ENCODE measurements at regions not wholly inside any gene's neighbourhood (a gene's known extent, or its start where the extent isn't known, plus 50 kb on each side); places are given as distances from the start of the nearest gene placed in this dataset.

DNA sequence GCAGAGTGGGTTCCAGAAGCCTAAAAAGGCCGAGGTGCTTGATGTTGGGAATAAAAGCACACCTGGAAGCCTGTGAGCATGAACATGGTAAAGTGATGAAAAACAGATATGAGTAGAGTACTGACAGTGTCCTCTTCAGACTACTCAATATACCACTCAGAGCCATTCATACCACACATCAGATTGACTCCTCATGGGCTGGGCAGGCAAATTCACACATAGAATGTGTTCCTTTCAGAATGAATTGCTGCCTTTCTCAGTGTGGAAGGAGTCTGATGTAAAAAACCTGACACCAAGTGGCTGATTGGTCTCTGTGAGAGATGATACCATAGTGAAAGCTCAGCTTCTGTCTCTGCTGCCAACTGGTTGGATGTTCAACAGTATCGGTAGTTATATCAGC, 442.7 kb downstream of the RAPGEF2 start:
- no peak for DNase-seq
- POLR2A ChIA-PET = no interaction called here
- H3K36me3 Mint-ChIP-seq = no peaks in the 10 kb centered on the region
- no peaks in the 10 kb centered on the region for H3K9me3 Mint-ChIP-seq
- intact Hi-C loops (cut with micrococcal nuclease) = no loop called here
- no peak overlapping the region for H3K27ac Mint-ChIP-seq
- H3K4me3 Mint-ChIP-seq = no peak overlapping the region
- no peaks in the 10 kb centered on the region for H3K27me3 Mint-ChIP-seq
- CTCF ChIA-PET = no interaction called here
- no peaks in the 10 kb centered on the region for H3K4me1 Mint-ChIP-seq (ENCODE audit: low read depth)

DNA sequence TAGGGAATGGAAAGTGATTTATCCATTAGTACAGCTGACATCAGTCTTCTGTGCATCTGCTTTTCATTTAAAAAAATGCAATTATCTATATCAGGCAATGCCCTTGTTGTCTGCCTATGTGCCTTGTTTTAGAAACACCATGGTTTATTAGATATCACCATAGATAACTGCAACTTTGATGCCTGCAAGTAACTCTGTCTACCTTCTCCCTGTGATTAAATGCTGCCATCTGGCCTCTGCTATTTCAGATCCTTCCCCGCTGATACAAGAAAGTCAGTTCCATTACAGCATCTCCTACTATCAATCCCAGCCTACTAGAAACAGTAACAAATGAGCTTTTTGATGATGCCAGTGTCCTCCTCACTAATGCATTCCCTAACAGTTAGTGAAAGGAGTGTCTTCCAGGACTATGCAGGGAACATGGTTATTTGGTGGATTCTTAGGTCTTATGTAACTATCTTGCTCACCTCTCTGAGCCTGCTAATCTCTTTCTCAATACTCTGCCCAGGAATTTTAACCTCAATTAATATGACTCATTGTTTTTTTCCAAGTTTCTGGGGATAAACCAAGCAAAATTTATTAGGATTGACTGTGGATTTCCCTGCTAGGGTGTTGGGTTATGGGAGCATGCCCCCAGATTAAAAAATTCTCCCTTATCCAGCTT, 444.9 kb downstream of the RAPGEF2 start:
- Mint-ChIP-seq H3K27me3 (no peaks in the 10 kb centered on the region), H3K4me3 (no peak overlapping the region), H3K4me1 (ENCODE audit: low read depth) (no peaks in the 10 kb centered on the region), H3K9me3 (no peaks in the 10 kb centered on the region), H3K27ac (no peak overlapping the region), H3K36me3 (no peaks in the 10 kb centered on the region)
- no peak for DNase-seq
- POLR2A ChIA-PET = no interaction called here
- CTCF ChIA-PET = no interaction called here
- intact Hi-C loops (cut with micrococcal nuclease) = no loop called here

DNA sequence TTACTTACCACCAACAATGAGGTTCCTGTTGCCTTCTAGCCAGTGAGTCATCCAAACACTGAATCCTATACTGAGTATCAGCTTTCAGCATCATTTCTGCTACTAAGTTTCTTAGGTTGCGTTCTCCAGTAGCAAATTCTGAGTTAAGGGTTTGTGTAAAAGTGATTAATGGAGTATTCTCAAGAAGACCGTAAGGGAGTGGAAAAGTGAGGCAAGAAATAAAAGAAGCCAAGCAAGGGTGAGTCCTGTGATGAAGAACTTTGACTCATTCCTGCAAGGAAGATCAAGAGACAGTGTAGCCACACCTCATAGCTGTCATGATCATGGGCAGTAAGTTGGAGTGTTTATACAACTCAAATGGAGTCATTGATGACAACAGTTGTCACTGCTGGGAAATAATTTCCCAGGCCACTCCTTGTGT, 446.2 kb downstream of the RAPGEF2 start:
- intact Hi-C loops (cut with micrococcal nuclease) = no loop called here

DNA sequence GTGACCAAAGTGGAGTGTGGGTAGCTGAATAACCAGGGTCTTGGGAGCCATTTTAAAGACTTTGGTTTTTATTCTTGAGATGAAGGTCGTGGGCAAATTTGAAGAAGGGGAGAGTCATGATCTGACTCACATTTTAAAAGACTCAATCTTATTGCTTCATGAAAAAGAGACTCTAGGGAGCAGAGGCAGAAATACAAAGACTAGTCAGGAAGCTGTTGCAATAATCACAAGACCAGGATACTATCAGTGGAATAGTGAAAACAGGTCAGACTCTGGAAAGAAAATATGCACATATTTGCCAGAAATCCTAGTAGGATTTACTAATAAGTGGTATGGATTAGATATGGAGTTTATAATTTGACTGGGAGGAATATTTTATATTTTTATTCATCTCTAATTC, 448.4 kb downstream of the RAPGEF2 start:
- Mint-ChIP-seq H3K36me3 (no peaks in the 10 kb centered on the region), H3K27ac (no peak overlapping the region), H3K4me3 (no peak overlapping the region), H3K4me1 (ENCODE audit: low read depth) (no peaks in the 10 kb centered on the region), H3K9me3 (no peaks in the 10 kb centered on the region), H3K27me3 (no peaks in the 10 kb centered on the region)
- intact Hi-C loops (cut with micrococcal nuclease) = no loop called here
- ChIA-PET CTCF (no interaction called here), POLR2A (no interaction called here)
- DNase-seq = no peak

More for the DNA sequence above, 446.2 kb downstream of the RAPGEF2 start:
- no peak for DNase-seq
- Mint-ChIP-seq H3K27ac (no peak overlapping the region), H3K9me3 (no peaks in the 10 kb centered on the region), H3K36me3 (no peaks in the 10 kb centered on the region), H3K4me3 (no peak overlapping the region), H3K4me1 (ENCODE audit: low read depth) (no peaks in the 10 kb centered on the region), H3K27me3 (no peaks in the 10 kb centered on the region)
- CTCF ChIA-PET = no interaction called here
- POLR2A ChIA-PET = no interaction called here

DNA sequence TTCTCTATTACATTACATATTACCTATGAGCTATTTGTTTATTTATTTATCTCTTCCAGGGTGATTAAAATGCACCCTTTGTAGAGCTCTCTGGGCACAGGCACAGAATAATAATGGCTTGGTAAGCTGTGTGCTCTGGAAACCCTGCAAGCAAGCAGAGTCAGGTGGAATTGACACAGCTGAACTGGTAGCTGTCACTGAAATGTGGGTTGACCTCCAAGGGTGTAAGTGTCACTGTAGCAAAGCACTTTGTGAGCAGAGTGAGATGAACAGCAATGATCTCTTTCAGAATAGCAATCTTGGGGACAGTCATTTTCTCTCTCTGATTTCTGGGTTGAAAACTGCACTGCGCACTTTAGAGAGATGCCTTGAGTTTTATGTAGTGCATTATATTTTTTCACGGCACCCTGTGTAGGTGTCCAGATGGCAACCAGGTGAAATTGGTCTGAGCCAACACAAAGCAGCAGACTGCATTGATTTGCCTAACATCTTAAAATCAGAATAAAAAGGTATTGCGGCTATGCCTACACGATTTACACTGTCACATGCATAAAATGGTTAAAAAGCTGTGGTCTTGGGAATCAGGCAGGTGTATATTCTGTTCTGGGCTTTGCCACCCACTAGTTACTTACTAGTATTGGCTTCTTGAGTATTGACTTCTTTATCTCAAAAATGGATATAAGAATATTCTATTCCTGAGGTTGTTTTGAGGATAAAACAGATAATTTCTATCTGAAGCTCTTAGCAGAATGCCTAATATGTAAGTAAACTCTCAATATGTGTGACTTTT, 450.3 kb downstream of the RAPGEF2 start:
- DNase-seq = no peak
- CTCF ChIA-PET = no interaction called here
- Mint-ChIP-seq H3K4me1 (ENCODE audit: low read depth) (no peaks in the 10 kb centered on the region), H3K9me3 (no peaks in the 10 kb centered on the region), H3K27ac (no peak overlapping the region), H3K27me3 (no peaks in the 10 kb centered on the region), H3K36me3 (no peaks in the 10 kb centered on the region), H3K4me3 (no peak overlapping the region)
- intact Hi-C loops (cut with micrococcal nuclease) = no loop called here
- POLR2A ChIA-PET = no interaction called here

DNA sequence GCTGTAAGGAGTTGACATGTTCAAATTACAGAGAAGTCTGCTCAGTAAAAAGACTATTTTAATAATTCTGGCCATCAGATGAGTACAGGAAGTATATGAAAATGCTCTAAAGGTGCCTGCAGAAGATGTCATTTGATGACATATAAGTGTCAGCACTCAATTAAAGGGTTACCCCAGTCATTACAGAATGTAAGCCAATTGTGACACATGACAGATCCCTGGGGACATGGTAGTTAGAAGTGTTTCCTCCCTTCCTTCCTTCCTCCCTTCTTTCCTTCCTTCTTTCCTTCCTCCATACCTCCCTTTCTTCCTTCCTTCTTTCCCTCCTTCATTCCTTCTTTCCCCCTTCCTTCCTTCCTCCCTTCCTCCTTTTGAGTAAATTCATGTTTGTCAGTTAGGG, 453.0 kb downstream of the RAPGEF2 start:
- Mint-ChIP-seq H3K4me1 (ENCODE audit: low read depth) (no peaks in the 10 kb centered on the region), H3K36me3 (no peaks in the 10 kb centered on the region), H3K27me3 (no peaks in the 10 kb centered on the region), H3K4me3 (no peak overlapping the region), H3K9me3 (peaks cover 3% of the 10 kb centered on the region), H3K27ac (no peak overlapping the region)
- ChIA-PET CTCF (no interaction called here), POLR2A (interaction anchor here (0.7 kb wide), 1 partner anchor 102 kb away, joined by 3 read pairs; no protein-coding TSS in a partner anchor)
- intact Hi-C loops (cut with micrococcal nuclease) = no loop called here
- DNase-seq = no peak

DNA sequence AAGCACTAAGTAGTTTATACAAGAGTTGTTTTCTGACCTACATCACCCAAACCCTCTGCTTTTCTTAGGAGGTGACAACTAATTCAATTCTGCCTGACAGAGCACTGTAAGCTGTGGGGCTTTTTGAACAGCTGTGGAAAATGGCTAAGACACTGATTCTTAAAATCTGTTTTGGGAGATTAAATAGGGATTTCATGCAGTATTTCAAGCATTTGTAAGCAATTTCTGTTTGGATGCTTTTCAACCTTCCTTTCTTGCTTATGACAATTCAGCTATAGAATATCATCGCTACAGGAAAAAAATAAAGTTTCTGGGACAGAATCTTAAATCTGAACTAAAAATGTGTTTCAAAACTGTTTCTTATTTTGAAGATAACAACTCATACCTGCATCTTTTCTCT, 459.5 kb downstream of the RAPGEF2 start:
- Mint-ChIP-seq H3K27me3 (no peaks in the 10 kb centered on the region), H3K27ac (no peak overlapping the region), H3K36me3 (no peaks in the 10 kb centered on the region), H3K4me3 (no peak overlapping the region), H3K9me3 (peaks cover 5% of the 10 kb centered on the region), H3K4me1 (ENCODE audit: low read depth) (no peaks in the 10 kb centered on the region)
- intact Hi-C loops (cut with micrococcal nuclease) = no loop called here
- POLR2A ChIA-PET = no interaction called here
- CTCF ChIA-PET = interaction anchor here (0.6 kb wide), 1 partner anchor 1997 kb away, joined by 3 read pairs; no protein-coding TSS in a partner anchor
- DNase-seq = no peak

DNA sequence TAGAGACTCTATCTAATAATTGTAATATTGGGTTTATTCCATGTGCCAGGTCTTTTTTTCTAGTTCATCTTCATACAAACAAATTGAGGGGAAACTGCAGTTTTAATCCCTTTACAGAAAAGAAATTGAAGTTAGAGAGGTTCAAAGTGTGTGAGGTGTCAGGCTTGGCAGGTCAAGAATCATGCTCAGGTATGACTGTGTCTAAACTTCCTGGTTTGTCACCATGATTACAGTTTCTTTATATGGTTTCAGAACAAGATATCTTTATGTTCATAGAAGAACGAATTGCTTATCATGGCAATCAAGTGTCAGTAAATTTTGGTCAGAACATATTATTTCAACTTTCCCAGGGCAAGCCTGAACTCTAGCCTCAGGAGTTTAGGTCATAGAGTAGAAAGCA, 460.4 kb downstream of the RAPGEF2 start:
- POLR2A ChIA-PET = no interaction called here
- Mint-ChIP-seq H3K36me3 (no peaks in the 10 kb centered on the region), H3K27me3 (no peaks in the 10 kb centered on the region), H3K4me3 (no peak overlapping the region), H3K9me3 (peaks cover 14% of the 10 kb centered on the region), H3K27ac (no peak overlapping the region), H3K4me1 (ENCODE audit: low read depth) (no peaks in the 10 kb centered on the region)
- CTCF ChIA-PET = interaction anchor here (0.6 kb wide), 1 partner anchor 1996 kb away, joined by 3 read pairs; no protein-coding TSS in a partner anchor
- intact Hi-C loops (cut with micrococcal nuclease) = no loop called here
- no peak for DNase-seq

DNA sequence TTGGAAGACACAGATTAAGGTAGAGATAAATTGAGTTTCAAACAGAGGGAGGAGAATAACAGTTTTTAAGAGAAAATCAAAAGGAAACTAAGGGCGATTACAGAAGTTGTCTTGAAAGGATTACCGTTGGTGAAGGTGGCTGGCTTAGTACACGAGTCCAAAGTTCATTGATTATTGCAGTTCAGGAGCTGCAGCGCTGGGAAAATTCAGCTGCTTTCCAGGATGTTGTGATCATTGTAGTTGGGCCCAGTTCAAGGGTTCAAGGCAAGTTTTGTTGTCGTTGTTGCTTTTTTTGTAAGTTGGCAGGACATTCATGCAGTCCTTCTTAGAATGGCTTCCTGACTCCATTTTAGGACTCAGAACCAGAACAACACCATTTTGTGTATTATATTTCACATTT, 461.7 kb downstream of the RAPGEF2 start:
- Mint-ChIP-seq H3K9me3 (peaks cover 21% of the 10 kb centered on the region), H3K27me3 (no peaks in the 10 kb centered on the region), H3K4me1 (ENCODE audit: low read depth) (no peaks in the 10 kb centered on the region), H3K36me3 (no peaks in the 10 kb centered on the region), H3K27ac (no peak overlapping the region), H3K4me3 (no peak overlapping the region)
- intact Hi-C loops (cut with micrococcal nuclease) = no loop called here
- DNase-seq = no peak
- POLR2A ChIA-PET = no interaction called here
- CTCF ChIA-PET = no interaction called here

DNA sequence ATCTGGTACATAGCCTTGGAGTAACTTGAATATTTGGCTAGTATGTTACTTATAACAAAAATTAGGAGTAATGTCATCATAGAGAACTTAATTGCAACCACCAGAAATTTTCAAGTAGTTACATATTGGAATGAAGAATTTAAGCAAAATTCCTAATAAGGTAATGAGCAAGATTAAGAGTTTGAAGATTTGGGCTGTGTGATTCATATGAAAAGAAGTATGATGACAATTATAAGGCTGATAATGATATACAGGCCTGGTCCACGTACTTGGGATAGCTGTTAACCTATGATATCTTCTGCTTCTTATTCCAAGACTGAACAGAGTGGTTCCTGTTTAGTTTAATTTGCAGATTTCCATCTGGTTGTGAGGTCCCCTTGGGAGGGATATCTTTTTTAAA, 463.9 kb downstream of the RAPGEF2 start:
- DNase-seq = no peak
- Mint-ChIP-seq H3K4me3 (no peak overlapping the region), H3K27ac (no peak overlapping the region), H3K4me1 (ENCODE audit: low read depth) (no peaks in the 10 kb centered on the region), H3K27me3 (no peaks in the 10 kb centered on the region), H3K36me3 (peaks cover 3% of the 10 kb centered on the region), H3K9me3 (peaks cover 31% of the 10 kb centered on the region)
- ChIA-PET CTCF (no interaction called here), POLR2A (no interaction called here)
- intact Hi-C loops (cut with micrococcal nuclease) = no loop called here

DNA sequence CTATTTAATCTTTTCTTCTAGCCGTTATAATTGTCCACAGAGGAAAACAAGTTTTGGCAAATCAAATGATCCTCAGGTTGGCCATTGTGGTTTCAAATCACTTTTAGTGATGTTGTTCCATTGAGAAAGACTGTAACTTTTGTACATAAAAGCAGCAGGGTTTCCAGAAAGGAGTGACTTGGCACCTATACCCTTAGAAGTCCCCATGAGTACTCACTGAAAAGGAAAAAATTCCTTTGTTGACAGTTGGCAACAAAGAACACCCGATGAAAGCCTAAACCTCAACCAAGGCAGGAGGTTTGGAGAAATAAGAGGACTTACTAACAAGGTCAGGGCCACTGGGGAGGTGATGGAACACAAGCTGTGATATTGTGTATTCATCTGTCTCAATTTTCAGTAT, 474.4 kb downstream of the RAPGEF2 start:
- Mint-ChIP-seq H3K4me3 (no peak overlapping the region), H3K9me3 (no peaks in the 10 kb centered on the region), H3K27ac (no peak overlapping the region), H3K36me3 (no peaks in the 10 kb centered on the region), H3K4me1 (ENCODE audit: low read depth) (no peaks in the 10 kb centered on the region), H3K27me3 (no peaks in the 10 kb centered on the region)
- ChIA-PET CTCF (no interaction called here), POLR2A (no interaction called here)
- DNase-seq = no peak
- intact Hi-C loops (cut with micrococcal nuclease) = no loop called here

DNA sequence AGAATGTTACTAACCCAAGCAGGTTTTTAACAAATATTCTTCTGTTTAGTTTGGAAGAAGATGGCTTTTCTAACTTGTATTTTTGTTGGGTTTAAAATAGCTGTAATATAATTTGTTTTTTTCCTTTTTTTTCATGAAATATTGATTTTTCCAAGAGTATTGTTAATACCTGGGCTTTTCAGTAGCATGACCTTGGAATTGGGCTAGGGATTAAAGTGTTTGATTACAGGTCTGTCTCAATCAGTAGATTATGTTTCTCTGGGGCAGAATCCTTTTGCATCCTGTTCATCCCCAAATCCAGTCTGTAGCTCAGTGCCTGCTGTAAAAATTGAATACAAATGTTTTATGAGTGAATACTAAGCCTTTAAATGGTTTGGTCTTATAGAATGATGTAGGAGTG, 479.8 kb downstream of the RAPGEF2 start:
- Mint-ChIP-seq H3K27me3 (no peaks in the 10 kb centered on the region), H3K9me3 (peaks cover 4% of the 10 kb centered on the region), H3K4me3 (no peak overlapping the region), H3K4me1 (ENCODE audit: low read depth) (no peaks in the 10 kb centered on the region), H3K36me3 (no peaks in the 10 kb centered on the region), H3K27ac (no peak overlapping the region)
- CTCF ChIA-PET = no interaction called here
- intact Hi-C loops (cut with micrococcal nuclease) = no loop called here
- no peak for DNase-seq
- POLR2A ChIA-PET = no interaction called here

DNA sequence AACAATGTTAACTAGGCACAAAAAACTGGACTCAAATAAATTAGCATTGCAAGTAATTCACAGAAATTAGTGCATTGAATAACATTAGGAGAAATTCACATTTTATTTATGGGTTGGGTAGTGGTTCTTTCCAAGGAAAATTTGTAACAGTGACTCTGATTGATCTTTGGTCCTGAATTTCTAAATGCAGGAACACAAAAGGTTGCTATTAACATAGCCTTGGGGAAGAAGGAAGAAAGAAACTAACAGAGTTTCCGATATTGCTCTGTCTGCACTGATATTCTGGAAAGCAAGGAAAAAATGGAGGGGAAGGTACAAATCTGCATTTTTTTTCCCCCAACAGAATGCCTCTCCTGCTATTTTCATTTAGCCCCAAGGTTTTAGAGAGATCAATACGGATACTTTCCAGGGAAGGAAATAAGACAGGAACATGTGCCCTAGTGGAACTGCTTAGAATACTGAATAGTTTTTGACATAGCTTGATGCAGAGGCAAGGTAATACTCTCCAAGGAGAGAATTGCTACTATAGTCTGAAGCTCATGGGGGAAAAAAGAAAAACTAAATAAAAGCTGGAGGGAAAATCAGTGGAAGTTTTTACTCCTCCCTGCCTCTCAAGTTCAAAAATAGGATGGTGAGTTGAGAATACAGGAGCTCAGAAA, 490.1 kb downstream of the RAPGEF2 start:
- Mint-ChIP-seq H3K4me1 (ENCODE audit: low read depth) (no peaks in the 10 kb centered on the region), H3K27ac (no peak overlapping the region), H3K9me3 (no peaks in the 10 kb centered on the region), H3K4me3 (no peak overlapping the region), H3K36me3 (no peaks in the 10 kb centered on the region), H3K27me3 (no peaks in the 10 kb centered on the region)
- DNase-seq = no peak
- ChIA-PET CTCF (no interaction called here), POLR2A (no interaction called here)
- intact Hi-C loops (cut with micrococcal nuclease) = no loop called here

All from activated CD4-positive, alpha-beta memory T cell treated with anti-CD3 and anti-CD28 coated beads for 36 hours (primary cell).